ENCODE measurements at regions not wholly inside any gene's neighbourhood (a gene's known extent, or its start where the extent isn't known, plus 50 kb on each side); places are given as distances from the start of the nearest gene placed in this dataset.
"Not testable (repeated sequence)": the region's sequence is repeated elsewhere in the genome, so short reads cannot be mapped to it uniquely, and the experiment has no call there.

GRCh38 chr5:100379254-100379858 lies 155.8 kb upstream of the FAM174A start:
- DNase-seq: not testable (repeated sequence)

GRCh38 chr5:100364757-100365478 lies 170.3 kb upstream of the FAM174A start:
- DNase-seq: not testable (repeated sequence)

- DNase-seq: not testable (repeated sequence)
Measured at GRCh38 chr5:100364343-100364742, 170.8 kb upstream of the FAM174A start.

GRCh38 chr5:100359998-100360397 lies 175.2 kb upstream of the FAM174A start:
- DNase-seq: not testable (repeated sequence)

GRCh38 chr5:100346269-100346668 lies 188.9 kb upstream of the FAM174A start:
- not testable (repeated sequence) for DNase-seq

GRCh38 chr5:100341485-100341884 lies 193.7 kb upstream of the FAM174A start:
- not testable (repeated sequence) for DNase-seq

GRCh38 chr5:100322483-100322882 lies 212.7 kb upstream of the FAM174A start:
- DNase-seq: no peak

- DNase-seq: no peak
Measured at GRCh38 chr5:100319885-100320284, 215.3 kb upstream of the FAM174A start.

GRCh38 chr5:100313657-100314056 lies 221.5 kb upstream of the FAM174A start:
- no peak for DNase-seq

- DNase-seq: no peak
Measured at GRCh38 chr5:100311806-100312205, 223.4 kb upstream of the FAM174A start.

GRCh38 chr5:100306000-100306399 lies 229.2 kb upstream of the FAM174A start:
- no peak for DNase-seq

- no peak for DNase-seq
Measured at GRCh38 chr5:100303216-100303615, 232.0 kb upstream of the FAM174A start.

GRCh38 chr5:100299261-100299660 lies 235.9 kb upstream of the FAM174A start:
- no peak for DNase-seq

- peak in 1 of 58 donors; percentile 10 for DNase-seq
Measured at GRCh38 chr5:100276071-100276470, 259.1 kb upstream of the FAM174A start.

GRCh38 chr5:100275631-100276030 lies 259.5 kb upstream of the FAM174A start:
- DNase-seq: no peak

- no peak for DNase-seq
Measured at GRCh38 chr5:100273846-100274580, 261.2 kb upstream of the FAM174A start.

- peak in 2 of 58 donors; percentile 3 to 54 for DNase-seq
Measured at GRCh38 chr5:100270023-100270771, 265.0 kb upstream of the FAM174A start.

GRCh38 chr5:100260968-100261367 lies 274.2 kb upstream of the FAM174A start:
- no peak for DNase-seq

- DNase-seq: no peak
Measured at GRCh38 chr5:100252944-100253343, 282.2 kb upstream of the FAM174A start.

GRCh38 chr5:100252037-100252436 lies 283.1 kb upstream of the FAM174A start:
- DNase-seq: no peak

GRCh38 chr5:100249884-100250269 lies 285.3 kb upstream of the FAM174A start:
- no peak for DNase-seq

Measured in anterior cingulate cortex (tissue), 58 donors.